Activated CD8-positive, alpha-beta memory T cell treated with anti-CD3 and anti-CD28 coated beads for 36 hours (primary cell): ENCODE measurements at regions not wholly inside any gene's neighbourhood (a gene's known extent, or its start where the extent isn't known, plus 50 kb on each side); places are given as distances from the start of the nearest gene placed in this dataset.
"Not testable (repeated sequence)": the region's sequence is repeated elsewhere in the genome, so short reads cannot be mapped to it uniquely, and the experiment has no call there.

Experiments used
- CTCF ChIA-PET: fragments of 350-600 bp; sonication (Branson Sonifier 250); formaldehyde crosslinking; loops from one replicate; lab custom pipeline; 2021; ENCODE audit warnings: antibody characterized with exemption; lab: Charles Lee
- POLR2A ChIA-PET: fragments of 350-600 bp; sonication (Branson Sonifier 250); formaldehyde crosslinking; loops from one replicate; lab custom pipeline; 2021; ENCODE audit warnings: antibody characterized with exemption; lab: Charles Lee

DNA sequence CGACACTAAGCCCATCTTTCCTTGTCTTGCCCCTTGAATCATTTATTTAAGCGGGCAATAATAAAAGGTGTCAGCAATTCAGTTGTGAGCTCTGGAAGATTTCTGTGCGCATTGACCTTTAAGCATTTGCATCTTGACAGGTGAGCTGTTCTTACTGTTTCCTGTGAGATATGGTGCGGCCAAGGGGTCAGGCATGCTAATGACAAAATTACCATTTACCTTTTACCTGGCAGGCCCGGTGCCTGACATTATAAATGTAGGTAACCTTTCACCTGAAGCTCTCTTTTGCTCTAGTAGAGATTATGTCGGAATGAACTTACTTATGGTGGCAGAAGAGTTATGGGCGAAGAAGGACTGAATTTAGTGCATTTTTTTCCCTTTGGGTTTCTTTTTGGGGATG lies 89.3 kb upstream of the EEF1E1 start:
- POLR2A ChIA-PET = no interaction called here

DNA sequence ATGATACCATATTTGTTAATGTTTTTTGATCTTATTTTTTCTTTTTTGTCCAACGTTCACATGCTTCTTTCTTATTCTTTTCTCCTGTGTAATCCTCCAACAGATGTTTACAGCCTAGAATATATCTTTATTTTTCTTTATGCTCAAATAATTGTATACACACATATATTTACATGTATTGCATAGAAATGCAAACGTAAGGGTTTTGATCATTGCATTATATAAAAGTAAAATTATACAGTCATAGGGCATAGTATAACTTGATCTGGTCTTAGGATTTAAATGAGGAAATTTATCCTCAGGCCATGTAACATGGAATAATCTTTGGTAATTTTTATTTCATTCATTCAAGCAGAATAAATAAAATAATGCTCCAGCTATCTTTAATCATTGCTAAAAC lies 84.9 kb upstream of the EEF1E1 start:
- ChIA-PET CTCF (no interaction called here), POLR2A (no interaction called here)

More for the DNA sequence above, 89.3 kb upstream of the EEF1E1 start:
- CTCF ChIA-PET = no interaction called here

DNA sequence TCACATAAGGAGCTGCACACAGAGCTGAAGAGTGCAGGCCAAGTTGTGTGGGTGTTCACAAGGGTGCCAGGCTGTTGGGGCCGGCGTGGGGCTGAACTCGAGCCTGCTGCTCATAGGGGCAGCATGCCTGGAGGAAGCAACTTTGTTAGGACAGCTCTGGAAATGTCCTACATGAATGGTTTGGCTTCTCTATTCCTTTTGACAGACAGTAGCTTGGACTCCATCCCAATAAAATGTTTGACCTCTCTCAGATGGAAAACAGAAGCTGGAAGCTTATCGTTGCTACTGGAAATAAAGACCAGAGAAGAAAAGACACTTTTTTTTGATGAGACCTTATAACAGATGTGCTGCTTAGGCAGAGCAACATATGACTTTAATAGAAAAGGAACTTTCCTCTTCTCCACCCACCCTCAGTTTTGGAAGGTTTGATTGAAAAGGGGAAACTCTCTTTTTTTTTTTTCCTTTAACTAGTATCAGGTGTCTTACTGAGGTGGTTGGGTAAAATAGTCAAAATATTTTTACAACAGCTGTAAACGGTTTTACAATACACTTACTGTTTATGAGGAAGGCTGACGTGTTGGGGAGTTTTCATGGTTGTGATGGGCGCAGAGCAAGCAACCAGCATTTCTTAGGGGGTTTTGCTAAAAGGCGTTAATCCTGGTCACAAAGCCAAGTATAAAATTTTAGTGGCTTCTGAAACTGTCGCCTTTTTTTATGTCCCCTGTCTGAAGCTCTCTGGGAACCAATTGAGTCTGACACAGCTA lies 80.7 kb upstream of the EEF1E1 start:
- CTCF ChIA-PET = no interaction called here
- POLR2A ChIA-PET = no interaction called here

DNA sequence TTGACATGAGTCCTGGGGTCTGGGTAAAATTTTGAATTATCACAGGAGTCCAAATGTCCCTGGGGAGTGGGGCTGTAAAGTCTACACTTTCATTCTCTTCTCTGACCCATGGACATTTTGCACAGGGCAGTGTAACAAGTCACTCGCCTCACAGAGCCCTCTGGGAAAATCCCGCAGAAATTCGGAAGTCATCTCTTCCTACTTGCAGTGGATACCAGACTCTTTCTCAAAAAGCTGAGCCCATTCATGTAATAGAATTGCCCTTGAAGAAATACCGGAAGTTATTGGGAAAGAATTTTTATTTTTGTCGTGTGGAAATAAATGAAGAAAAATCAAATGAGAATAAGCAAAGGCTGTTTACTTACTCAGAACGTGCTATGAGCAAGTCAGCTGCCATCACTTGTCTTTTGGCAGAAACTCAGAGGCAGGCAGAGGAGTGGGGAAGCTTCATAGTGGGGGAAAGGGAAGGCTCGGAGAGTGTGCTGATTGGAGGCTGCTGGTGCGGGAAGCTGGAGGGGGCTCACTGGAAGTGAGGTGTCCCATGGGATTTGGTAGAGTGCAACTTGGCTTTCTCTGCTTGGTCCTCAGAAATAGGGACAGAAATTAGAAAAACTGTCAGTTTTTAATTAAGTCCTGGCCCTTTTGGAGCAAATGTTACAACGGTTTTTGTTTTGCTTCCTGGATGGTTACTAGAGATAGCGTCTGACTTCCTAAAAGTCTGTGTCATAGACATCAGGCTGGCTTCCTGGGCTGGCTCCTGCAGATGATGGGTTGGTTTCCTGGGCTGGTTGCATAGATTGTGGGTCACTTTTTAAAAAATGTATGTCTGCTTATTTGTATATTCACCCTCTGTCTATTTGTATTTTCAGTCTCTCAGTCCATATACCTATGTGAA lies 79.8 kb upstream of the EEF1E1 start:
- CTCF ChIA-PET = no interaction called here
- POLR2A ChIA-PET = no interaction called here

DNA sequence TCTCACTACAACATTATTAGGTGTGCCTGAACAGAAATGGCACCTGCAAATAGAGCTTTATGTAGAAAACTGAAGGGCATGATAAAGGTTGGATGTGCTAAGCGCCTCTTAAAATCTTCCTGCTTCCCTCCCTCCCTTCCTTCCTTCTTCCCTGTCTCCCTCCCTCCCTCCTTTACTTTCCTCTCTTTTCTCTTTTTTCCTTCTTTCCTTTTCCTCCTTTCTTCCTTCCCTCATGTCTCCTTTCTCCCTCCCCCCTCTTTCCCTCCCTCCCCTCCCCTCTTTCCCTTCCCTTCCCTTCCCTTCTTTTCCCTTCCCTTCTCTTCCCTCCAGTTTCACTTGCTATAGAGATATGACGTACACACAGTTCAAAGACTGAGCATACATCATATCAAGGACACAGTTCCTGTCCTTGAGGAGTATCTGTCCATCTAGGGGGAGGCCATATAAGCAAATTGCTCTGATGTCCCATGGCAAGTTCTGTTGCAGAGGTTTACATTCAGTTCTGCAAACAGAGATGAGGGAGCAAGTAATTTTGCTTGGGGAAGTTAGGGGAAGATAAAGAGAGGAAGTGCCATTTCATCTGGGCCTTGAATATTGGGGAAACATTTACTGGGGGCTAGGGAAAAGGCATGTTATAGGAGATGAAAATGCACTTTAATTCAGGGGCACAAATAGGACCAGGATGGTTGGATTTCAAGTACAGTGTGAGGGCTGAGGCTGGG lies 79.0 kb upstream of the EEF1E1 start:
- ChIA-PET CTCF (no interaction called here), POLR2A (no interaction called here)

DNA sequence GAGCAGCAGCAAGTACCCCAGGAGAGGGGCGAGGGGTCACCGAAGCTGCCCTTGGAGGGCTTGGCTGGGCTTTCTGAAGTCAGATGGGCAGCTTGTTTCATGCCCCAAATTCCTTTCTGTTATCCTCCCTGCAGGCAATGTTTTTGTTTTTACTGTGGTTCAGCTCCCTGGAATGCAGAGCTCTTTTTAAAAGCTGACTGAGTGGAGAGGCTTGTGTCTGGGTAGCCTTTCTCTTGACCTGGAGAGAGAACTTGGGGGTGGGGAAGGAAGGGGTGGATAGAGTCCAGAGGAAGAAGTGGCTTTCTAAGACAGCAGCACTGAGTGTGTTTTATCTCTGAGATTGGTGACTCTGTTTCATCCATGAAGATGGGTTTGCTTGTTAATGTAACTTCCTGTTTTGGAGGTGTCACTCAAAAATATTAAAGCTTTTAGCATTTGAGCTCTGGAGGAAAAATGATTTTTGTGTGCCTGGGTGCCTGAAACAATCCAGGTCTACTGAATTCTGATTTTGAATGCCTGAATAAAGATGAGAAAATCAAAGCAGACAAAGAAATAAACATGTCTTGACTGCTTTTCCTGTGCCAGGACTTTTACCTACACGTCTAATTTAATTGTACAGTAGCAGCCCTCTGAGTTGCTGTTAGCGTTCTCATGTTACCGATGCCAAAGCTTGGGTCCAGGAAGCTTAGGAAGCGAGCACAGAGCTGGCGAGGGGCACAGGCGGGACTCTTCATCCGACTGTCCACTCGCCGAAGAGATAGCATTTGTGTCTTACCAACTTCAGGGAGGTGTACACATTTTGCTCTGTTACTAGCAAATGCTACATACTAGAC lies 78.2 kb upstream of the EEF1E1 start:
- POLR2A ChIA-PET = no interaction called here
- CTCF ChIA-PET = no interaction called here

DNA sequence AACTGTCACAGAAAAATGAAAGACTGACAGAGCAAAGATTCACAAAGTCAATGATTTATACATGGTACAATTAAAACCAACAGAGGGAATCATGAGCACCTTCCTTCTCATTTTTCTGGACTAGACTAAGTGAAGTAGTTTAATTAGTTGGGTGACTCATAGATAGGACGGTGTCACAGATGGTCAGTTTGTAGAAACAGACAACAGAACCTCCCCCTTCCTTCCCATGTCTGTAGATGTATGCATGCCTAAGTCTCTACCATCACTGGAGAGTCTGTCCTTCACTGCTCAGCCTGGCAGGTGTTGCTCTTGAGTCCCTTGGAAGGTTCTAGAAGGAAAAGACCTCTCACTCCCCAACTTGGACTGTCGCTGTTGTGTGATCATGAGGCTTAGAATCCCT lies 75.4 kb upstream of the EEF1E1 start:
- CTCF ChIA-PET = no interaction called here
- POLR2A ChIA-PET = no interaction called here

DNA sequence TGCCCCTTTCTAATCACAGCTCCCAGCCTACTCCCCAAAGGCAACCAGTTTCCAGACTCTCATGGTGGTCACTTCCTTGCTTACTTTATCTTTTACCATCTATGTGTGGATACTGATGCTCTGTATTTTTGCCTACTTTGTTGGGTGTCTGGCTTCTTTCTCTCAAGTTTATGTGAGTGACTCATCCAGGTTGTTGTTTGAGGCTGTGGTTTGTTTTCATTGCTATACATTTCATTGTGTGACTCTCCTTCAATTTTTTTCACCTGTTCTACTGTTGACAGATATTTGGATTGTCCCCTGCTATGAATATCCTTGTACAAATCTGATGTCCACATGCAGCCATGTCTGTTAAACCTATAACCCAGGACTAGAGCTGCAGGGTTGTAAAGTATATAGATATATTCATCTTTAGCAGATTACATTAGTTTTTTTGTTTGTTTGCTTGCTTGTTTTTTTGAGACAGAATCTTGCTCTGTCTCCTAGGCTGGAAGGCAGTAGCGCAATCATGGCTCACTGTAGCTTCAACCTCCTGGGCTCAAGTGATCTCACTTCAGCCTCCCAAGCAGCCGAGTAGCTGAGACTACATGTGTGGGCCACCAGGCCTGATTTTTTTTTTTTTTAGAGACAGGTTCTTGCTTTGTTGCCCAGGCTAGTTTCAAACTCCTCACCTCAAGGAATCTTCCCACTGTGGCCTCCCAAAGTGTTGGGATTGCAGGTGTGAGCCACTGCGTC lies 72.9 kb upstream of the EEF1E1 start:
- ChIA-PET POLR2A (no interaction called here), CTCF (no interaction called here)

DNA sequence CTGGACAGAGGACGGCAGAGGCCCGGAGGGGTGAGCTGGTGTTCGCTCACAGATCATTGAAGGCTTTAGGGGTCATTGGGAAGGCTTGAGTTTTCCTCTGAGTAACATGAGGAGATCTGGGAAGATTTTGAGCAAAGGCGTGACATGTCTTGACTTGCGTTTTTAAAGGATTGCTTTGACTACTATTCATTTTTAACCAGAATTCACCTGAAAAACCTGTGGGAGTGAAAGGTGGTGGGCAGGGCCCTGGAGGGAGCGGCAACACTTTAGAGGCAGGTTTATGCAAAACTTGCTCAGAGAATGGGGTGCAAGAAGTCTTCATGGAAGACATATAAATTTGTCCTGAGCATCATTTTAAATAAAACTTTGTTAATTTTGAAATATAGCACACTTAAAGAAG lies 72.2 kb upstream of the EEF1E1 start:
- ChIA-PET CTCF (no interaction called here), POLR2A (no interaction called here)

DNA sequence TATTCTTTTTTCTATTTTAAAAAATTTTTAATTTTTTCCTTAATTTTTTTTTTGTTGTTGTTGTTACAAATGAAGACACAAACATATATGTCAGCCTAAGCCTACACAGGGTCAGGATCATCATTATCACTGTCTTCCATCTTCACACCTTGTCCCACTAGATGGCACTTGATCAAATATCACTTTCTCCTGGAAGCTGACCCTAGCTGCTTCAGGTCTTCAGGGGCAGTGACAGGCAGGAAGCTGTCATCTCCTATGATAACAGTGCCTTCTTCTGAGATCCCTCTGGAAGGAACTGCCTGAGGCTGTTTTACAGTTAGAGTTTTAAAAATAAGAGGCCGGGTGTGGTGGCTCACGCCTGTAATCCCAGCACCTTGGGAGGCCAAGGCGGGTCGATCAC lies 70.2 kb upstream of the EEF1E1 start:
- CTCF ChIA-PET = no interaction called here
- POLR2A ChIA-PET = no interaction called here

DNA sequence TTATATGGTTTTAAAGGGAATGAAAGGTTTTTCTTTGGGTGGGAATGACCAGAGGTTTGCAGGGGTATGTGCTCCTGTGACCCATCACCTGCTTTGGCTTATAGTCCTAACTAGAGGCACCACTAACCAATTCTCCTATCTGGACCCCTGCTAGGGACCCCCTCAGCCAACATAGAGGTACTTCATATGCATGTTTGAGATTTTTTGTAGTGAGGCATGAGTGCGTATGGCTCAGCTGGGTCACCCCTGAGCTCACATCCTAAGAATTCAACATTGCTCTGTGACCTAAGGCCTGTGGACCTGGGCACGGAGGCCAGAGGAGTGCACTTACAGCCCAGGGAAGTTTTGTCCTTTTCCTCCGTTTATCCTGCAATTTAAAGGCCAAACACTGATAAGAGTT lies 68.4 kb upstream of the EEF1E1 start:
- ChIA-PET POLR2A (no interaction called here), CTCF (no interaction called here)

DNA sequence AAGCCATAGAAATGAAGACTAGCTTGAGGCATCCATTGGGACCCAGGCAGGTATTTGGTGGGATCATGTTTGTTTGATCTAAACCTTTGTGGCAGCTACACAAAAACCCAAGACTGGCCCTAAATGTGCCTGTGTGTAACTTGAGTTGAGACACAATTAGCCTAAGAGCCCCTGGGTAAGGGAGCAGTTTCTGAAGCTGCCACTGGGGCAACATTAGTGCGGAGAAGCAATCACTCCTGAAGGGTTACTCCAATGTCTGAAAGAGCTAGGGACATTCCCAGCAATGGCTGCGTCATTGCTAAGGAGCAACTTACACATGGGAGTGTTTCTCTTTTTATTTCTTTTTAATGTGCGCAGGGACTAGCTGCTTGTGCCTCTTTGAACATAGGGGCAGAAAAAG lies 67.9 kb upstream of the EEF1E1 start:
- ChIA-PET CTCF (no interaction called here), POLR2A (no interaction called here)

DNA sequence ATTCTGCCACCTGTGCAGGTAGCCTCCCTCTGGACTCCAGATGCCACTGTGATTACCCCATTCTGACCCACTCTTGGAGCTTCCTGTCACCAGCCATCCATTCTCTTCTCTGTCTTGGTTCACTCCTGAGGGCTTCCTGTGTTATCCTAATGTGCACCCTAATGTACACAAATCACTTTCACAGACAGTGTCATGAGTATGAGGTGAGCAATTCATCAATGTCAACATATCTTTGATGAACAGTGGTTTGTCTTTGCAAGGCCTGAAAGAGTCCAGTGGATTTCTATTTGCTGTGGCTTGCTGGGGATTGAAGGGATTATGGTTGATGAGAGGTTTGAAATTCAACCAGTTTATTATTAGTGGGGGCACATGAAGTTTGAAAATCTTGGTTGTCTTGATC lies 63.8 kb upstream of the EEF1E1 start:
- POLR2A ChIA-PET = no interaction called here
- CTCF ChIA-PET = interaction anchor here (1.7 kb wide), 1 partner anchor 53 kb away, joined by 8 read pairs; no protein-coding TSS in a partner anchor

DNA sequence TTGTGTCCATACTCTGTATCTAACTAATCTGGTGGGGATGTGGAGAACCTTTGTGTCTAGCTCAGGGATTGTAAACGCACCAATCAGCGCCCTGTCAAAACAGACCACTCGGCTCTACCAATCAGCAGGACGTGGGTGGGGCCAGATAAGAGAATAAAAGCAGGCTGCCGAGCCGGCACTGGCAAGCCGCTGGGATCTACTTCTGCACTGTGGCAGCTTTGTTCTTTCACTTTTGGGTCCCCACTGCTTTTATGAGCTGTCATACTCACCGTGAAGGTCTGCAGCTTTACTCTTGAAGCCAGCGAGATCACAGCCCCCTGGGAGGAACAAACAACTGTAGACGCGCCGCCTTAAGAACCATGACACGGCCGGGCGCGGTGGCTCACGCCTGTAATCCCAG lies 62.7 kb upstream of the EEF1E1 start:
- CTCF ChIA-PET = interaction anchor here (1.7 kb wide), 1 partner anchor 54 kb away, joined by 8 read pairs; no protein-coding TSS in a partner anchor
- POLR2A ChIA-PET = not testable (repeated sequence)

DNA sequence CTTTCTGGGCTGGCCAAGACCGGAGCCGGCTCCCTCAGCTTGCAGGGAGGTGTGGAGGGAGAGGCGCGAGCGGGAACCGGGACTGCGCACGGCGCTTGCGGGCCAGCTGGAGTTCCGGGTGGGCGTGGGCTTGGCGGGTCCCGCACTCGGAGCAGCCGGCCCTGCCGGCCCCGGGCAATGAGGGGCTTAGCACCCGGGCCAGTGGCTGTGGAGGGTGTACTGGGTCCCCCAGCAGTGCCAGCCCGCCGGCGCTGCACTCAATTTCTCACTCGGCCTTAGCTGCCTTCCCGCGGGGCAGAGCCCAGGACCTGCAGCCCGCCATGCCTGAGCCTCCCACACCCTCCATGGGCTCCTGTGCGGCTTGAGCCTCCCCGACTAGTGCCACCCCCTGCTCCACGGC lies 61.9 kb upstream of the EEF1E1 start:
- POLR2A ChIA-PET = not testable (repeated sequence)
- CTCF ChIA-PET = interaction anchor here (1.7 kb wide), 1 partner anchor 55 kb away, joined by 8 read pairs; no protein-coding TSS in a partner anchor

DNA sequence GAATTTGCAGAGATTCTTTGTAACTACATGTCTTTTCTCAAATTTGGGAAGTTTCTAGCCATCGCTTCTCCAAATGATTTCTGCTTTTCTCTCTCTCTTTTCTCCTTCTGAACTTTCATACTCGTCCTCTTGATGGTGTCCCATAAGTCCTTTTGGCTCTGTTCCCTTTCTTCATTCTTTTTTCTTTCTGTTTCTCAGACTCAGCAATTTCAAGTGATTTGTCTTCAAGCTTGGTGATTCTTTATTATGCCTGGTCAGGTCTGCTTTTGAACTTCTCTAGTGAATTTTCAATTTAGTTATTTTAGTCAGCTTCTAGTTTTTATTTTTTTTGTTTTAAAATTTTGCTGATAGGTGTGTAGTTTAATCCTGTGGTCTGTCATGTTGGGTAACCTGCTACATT lies 57.6 kb upstream of the EEF1E1 start:
- ChIA-PET POLR2A (no interaction called here), CTCF (no interaction called here)

DNA sequence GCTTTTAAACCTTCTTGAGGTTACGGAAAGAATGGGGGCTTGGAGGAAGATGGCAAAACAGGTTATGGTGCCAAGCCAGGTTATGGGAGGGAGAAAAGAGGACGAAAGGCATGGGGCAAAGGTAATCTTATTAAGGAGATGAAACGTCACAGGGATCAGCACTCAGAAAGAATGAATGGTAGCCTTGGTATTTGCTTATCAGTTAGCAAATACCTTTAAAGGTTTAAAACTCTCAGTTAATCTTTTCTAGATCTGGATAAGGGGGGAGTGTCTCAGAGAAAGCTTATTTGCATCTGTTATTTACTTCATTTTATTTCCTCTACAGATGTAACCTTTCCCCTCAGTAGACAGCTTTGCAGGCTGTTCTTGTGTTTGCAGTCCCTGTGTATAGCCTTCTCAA lies 55.5 kb upstream of the EEF1E1 start:
- CTCF ChIA-PET = no interaction called here

DNA sequence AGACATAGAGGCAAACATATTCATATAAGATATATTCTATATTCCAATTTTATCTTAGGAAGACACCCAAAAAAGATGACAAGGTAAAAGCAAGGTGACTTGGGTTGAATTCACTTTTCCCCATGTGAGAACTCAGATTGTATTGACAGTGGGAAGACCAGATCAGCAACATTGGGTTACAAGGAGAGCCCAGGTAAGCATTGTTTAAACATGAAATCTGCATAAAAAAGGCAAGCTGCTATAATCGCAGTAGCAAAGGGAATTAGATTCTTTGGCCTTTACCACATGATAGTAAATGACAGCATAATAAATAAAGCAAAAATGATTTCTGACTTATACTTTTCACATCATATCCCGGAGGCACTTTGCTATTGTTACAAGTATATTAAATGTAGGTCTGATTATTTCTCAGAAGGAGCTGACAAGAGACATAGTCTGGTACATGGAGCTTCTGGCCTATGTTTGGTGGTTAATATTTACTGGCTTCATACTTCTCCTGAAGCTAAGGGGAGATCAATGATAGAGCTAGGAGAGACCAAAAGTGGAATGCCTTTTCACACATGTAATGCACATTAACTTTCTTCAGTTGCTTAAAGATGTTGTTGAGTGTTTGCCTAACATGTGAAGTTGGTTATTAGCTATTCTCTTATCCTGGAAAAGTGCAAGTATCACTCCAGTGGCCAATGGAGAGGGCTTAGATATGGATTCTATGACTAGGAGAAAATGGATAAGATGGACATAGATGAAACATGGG lies 53.1 kb upstream of the EEF1E1 start:
- CTCF ChIA-PET = no interaction called here
- POLR2A ChIA-PET = no interaction called here

More for the DNA sequence above, 55.5 kb upstream of the EEF1E1 start:
- POLR2A ChIA-PET = no interaction called here
